HPDE6-E6E7 (cell line): ENCODE measurements at regions not wholly inside any gene's neighbourhood (a gene's known extent, or its start where the extent isn't known, plus 50 kb on each side); places are given as distances from the start of the nearest gene placed in this dataset.
A peak's percentile ranks its signal among the peaks of the same experiment; 100 is the strongest.
"Not testable (repeated sequence)": the region's sequence is repeated elsewhere in the genome, so short reads cannot be mapped to it uniquely, and the experiment has no call there.

Experiments
- DNase-seq: peaks from one replicate; pipeline ENCODE4 v3.0.0; 2011; ENCODE audit warnings: missing footprints; ENCODE audit errors: extremely low spot score

DNA sequence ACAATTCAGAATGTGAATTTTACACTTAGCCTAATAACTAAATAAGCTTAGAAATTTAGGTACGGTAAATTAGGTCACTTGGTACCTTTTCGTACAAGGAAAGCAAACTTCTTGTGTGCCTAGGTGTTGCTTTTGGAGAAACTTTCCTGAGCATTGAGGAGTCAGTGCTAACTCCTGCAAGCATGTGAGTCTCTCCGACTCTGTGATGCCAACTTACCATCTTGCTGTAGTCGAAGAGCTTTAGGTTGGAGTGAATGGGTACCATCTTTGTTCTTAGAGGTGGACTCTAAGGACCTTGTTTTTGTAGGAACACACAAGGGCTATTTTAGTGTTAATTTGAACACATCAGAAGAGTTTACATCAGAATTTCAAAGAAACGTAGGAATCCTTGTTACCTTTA lies 688.9 kb downstream of the USP25 start:
- no peak for DNase-seq

- peak; percentile 6 for DNase-seq
Observed at GRCh38 chr21:16419188-16419921, 689.6 kb downstream of the USP25 start.

DNA sequence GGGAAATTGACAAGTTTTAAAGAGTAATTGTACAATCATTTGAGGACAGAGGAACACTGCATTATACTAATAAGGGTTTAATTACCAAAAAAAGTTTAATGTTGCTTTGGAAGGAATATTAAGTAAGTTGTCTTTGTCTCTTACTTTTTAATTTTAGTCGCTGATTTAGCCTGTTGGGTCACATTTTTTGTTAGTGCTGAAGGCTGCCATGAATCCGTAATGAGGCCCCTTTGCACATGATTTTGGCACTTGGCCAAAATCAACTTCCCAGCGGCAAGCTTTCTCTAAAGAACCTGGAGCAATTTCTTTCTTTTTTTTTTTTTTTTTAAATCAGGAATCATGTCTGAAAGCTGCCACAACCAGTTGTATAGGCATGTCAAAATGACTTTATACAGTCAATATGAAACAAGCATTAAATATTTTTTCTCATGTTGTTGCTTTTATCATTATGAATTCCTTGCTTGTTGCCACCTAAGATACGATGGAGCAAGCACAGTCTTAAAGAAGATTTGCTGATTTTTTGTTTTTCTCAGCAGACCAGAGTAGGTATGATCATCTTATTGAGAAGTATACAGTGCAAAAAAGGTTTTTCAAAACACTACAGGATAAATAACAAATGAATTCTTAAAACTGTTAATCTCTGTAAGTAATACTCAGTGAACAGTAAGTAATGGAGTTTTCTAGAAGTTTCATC lies 690.4 kb downstream of the USP25 start:
- DNase-seq: no peak

DNA sequence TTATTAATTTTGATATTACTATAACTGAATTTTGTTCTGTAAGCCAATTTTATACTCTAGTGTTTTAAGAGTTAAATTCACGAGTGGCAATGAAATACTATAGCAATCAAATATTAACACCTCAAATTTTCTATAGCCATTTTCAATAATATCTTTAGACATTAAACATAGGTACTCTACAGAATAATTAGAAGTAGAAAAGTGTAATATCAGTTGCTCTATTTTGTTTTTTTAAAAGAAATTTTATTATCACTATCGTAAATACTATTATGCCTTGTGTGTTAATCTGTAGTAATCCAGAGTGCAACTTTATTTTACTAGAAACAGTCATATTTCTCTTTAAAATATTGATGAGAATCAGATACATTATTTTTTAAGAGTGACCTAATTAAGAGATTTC lies 691.2 kb downstream of the USP25 start:
- DNase-seq: no peak

GRCh38 chr21:16421965-16422364 lies 692.2 kb downstream of the USP25 start:
- DNase-seq: no peak

GRCh38 chr21:16422702-16423101 lies 692.9 kb downstream of the USP25 start:
- no peak for DNase-seq

GRCh38 chr21:16423921-16424320 lies 694.1 kb downstream of the USP25 start:
- no peak for DNase-seq

DNA sequence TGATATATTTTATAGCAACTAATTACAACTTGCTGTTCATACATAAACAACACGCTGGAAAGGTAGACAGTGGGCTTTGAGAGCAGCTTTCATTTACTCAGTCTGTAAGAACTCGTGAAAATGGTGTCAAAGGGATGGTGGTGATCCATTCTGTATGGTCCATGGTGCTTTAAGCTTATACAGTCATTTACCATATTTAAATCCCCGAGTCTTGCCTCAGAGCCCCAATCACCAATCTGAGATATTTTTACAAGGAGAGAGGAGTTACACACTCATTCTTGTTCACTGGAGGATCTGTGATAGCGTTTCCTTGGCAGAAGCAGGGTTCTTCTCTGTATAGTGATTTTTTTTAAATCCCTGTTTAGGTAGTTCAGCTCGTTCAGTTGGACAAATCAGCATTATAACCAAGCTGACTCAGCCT lies 694.6 kb downstream of the USP25 start:
- no peak for DNase-seq

- DNase-seq: no peak
Observed at GRCh38 chr21:16425376-16425775, 695.6 kb downstream of the USP25 start.

DNA sequence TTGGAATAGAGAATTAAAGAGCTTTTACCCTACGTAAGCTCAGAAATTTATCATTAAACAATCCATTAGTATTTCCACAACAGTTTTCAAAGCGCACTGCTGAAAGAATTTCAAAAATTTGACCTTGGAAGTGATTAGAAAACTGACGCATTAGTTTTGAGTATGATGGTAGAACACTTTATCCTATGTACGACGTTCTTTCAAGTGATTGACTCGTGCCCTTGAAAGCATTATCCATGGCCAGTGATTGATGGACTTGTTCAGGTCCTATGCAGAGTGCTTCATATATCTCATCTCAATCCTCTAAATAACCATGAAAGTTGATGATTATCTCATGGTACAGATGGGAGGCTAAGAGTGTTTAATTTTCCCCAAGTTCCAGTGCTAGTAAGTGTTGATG lies 697.2 kb downstream of the USP25 start:
- DNase-seq: no peak

DNA sequence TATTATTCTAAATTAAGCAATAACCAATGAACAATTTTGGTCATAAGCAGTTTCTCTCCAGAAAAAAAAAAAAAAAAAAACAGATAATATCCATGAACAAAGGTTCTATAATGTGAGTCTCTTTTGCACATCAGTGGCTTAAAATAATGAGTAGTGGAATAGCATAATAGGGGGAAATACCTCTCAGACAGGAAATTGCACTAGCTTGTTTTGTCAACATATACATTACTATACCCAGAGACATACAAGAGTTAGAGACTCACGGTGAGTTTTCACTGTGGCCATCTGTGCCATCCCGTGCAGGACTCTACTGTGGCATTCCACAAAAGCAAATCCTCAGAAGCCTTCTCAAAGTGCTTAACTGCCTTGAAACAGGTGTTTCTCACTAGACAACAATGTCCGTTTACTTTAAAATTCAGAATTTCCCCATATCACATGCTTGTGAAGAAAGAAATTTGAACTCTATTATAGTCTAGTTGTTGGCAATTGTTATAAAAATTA lies 697.9 kb downstream of the USP25 start:
- no peak for DNase-seq

DNA sequence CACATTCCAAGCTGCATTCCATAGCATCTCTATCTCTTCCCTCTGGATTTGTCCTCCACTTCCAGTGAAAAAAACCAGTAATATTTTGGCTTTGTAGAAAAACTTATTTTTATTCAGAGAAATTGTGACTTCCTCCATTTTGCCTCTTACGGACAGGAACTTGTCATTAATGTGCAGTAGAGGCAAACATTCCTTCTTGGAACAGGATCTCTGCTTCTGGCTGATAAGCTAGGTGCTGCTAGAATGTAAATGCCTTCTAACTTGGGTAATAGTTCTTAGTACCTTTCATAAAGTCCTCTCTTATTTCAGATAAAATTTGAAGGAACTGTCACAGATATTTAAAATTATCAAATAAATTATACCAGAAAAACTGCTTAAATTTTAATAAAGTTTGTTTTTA lies 707.8 kb downstream of the USP25 start:
- DNase-seq: no peak

DNA sequence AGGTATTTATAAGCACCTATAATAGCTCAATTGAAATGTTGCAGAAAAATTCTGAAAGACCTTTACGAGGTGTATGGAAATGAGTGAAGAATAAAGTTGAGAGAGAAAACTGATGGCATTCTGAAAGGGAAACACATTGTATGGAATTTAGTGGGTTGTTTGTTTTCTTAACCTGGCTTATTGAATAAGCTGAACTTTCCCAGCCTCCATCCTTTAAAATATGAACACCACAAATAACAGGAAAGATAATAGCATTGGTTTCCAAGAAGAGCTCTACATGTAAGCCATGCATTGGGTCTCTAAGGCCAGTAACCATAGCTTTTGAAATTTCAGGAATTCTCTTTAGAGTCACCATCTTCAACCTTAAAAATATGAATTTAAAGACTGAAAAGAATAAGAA lies 709.0 kb downstream of the USP25 start:
- DNase-seq: no peak

- DNase-seq: no peak
Observed at GRCh38 chr21:16441789-16442188, 712.0 kb downstream of the USP25 start.

GRCh38 chr21:16454399-16454798 lies 724.6 kb downstream of the USP25 start:
- peak; percentile 1 for DNase-seq

DNA sequence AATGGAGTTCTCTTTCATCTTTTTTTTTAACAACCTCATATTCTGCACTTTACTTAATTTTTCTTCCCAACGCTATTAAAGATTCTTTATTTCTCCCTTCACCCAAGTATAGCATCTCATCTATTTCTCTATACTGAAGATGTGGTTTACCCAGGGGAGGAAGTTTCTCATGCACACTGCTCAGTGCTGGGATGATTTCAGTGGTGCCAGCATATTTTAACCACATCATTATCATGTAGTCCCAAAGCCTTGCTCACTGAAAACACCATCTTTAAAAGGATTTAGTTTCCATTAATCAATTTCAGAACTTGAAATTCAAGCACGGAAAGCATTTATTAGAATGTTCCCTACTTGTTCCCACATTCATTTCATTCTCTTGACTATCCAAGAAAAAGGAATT lies 725.7 kb downstream of the USP25 start:
- no peak for DNase-seq

DNA sequence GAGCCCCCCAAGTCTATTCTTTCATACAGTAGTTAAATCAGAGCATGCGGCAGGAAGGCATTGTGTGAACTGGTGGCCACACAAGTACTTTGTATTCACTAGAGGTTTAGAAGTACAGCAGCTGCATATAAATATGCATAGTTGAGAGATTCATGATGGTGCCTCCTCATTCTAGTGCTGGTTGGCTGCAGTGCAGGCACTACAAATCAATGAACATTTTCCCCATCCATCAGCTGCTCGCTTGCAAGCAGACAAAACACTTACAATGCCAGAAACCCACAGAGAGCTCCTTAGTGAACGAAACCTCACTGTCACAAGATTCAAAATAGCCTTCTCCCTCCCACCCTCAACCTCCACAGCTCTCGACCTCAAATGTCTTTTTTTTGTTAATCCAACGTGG lies 726.2 kb downstream of the USP25 start:
- DNase-seq: no peak

DNA sequence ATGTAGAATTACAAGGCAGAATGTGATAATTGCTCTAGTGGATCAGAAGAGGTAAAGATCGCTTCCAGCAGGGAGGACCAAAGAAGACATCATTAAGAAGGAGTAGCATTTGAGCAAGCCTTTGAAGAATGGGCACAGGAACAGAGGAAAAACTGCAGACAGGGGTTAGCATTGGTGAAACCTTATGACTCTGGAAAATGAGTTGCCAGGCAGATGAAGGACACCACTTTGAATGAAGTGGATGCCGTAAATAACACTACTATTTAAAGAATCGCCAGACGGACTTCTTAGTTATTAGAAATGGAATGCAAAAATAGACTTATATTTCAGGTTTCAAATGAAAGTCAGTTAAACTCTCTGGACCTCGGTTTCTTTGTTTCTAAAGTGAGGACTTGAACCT lies 727.7 kb downstream of the USP25 start:
- DNase-seq: no peak

DNA sequence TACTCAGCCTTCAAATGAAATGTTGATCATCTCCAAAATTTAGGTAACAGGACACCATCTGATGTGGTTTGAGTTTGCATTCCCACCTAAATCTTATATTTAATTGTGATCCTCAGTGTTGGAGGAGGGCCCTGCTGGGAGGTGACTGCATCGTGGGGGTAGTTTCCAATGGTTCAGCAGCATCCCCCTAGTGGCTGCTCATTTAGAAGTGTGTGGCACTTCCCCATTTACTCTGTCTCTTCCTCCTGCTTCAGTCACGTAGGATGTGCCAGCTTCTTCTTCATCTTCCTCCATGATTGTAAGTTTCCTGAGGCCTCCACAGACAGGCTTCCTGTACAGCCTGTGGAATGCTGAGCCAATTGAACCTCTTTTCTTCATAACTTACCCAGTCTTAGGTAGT lies 731.2 kb downstream of the USP25 start:
- DNase-seq: no peak

DNA sequence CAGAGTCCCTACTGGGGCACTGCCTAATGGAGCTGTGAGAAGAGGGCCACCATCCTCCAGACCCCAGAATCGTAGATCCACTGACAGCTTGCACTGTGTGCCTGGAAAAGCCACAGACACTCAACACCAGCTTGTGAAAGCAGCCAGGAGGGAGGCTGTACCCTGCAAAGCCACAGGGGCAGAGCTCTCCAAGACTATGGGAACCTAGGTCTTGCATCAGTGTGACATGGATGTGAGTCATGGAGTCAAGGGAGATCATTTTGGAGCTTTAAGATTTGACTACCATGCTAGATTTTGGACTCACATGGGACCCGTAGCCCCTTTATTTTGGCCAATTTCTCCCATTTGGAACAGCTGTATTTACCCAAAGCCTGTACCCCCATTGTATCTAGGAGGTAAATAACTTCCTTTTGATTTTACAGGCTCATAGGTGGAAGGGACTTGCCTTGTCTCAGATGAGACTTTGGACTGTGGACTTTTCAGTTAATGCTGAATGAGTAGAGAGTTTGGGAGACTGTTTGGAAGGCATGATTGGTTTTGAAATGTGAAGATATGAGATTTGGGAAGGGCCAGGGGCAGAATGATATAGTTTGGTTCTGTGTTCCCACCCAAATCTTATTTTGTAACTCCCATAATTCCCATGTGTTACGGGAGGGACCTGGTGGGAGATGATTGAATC lies 734.6 kb downstream of the USP25 start:
- not testable (repeated sequence) for DNase-seq

DNA sequence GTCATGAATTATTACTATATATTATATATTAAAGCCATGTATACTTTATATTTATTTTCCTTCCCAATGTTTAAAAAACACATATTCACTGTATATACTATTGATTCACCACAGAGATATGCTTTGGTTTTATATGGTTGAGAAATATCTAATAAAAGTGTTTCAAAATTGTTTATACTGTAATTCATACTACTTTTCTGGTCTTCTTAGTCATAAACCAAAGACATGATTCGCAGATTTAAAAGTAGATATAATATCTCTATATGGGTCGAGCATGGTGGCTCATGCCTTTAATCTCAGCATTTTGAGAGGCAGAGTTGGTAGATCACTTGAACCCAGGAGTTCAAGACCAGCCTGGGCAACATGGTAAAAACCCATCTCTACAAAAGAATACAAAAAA lies 738.4 kb downstream of the USP25 start:
- DNase-seq: no peak

DNA sequence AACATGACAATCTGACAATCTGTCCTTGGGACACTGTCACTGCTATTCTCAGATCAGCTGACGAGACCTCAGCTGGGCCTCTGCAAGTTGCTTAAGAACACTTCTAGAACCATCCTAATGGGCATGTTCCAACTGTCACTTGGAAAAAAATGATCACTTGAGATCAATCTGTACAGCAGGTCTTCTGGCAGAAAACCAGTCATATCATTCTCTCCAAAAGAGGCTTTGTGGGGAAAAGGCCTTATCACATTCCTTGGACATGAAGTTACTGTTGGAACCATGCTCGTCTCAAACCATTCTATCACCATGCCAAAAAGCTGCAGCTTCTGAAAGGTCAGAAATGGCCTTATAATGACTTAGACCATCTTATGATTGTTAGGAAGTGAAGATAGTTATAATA lies 744.2 kb downstream of the USP25 start:
- no peak for DNase-seq
